Spleen (tissue), 11 donors: ENCODE measurements at regions not wholly inside any gene's neighbourhood (a gene's known extent, or its start where the extent isn't known, plus 50 kb on each side); places are given as distances from the start of the nearest gene placed in this dataset.

Experiments used
- DNase-seq: peaks from one replicate; pipeline ENCODE4 v3.0.0-alpha.2; 2020
- H3K27ac ChIP-seq, 8 donors: fragments of 200-600 bp; sonication (generic) in 7 of 8; 1 replicate in 4 of 8; 2 replicates in 4 of 8; pipeline versions ENCODE4 v1.5.0 to v1.8.0; 2016 to 2021; ENCODE audit warnings: inconsistent platforms in 4 of 8, mild to moderate bottlenecking in 4 of 8, moderate library complexity in 1 of 8
- H3K27me3 ChIP-seq, 7 donors: fragments of 200-600 bp; sonication (generic) in 6 of 7; replicated peaks in 1 of 7; 1 replicate in 4 of 7; 2 replicates in 3 of 7; pipeline versions ENCODE4 v1.5.0 to v1.8.0; 2016 to 2021; ENCODE audit warnings: inconsistent platforms in 3 of 7, mild to moderate bottlenecking in 1 of 7
- H3K36me3 ChIP-seq, 6 donors: fragments of 200-600 bp; sonication (generic) in 5 of 6; 1 replicate in 4 of 6; 2 replicates in 2 of 6; pipeline versions ENCODE4 v1.5.0 to v1.8.0; 2016 to 2021; ENCODE audit warnings: inconsistent platforms in 2 of 6
- H3K4me1 ChIP-seq, 6 donors: fragments of 200-600 bp; sonication (generic) in 5 of 6; 1 replicate in 3 of 6; 2 replicates in 3 of 6; pipeline versions ENCODE4 v1.5.0 to v1.8.0; 2016 to 2021; ENCODE audit warnings: inconsistent platforms in 3 of 6
- H3K4me3 ChIP-seq, 8 donors: fragments of 200-600 bp; sonication (generic) in 7 of 8; 1 replicate in 4 of 8; 2 replicates in 4 of 8; pipeline versions ENCODE4 v1.5.0 to v1.8.0; 2016 to 2021; ENCODE audit warnings: inconsistent platforms in 4 of 8, mild to moderate bottlenecking in 4 of 8, moderate library complexity in 2 of 8
- H3K9me3 ChIP-seq, 8 donors: fragments of 200-600 bp; sonication (generic) in 7 of 8; 1 replicate in 4 of 8; 2 replicates in 4 of 8; pipeline versions ENCODE4 v1.5.0 to v1.8.0; 2016 to 2021; ENCODE audit warnings: inconsistent platforms in 4 of 8
- POLR2A ChIP-seq, 3 donors: fragments of 450-650 bp; IDR thresholded peaks; one replicate each; pipeline ENCODE4 v1.5.1; 2017; ENCODE audit warnings: antibody characterized with exemption in 3 of 3, mild to moderate bottlenecking in 1 of 3
- POLR2AphosphoS5 ChIP-seq, 3 donors: sonication (generic); formaldehyde crosslinking; IDR thresholded peaks; one replicate each; pipeline ENCODE4 v1.5.1; 2017; ENCODE audit warnings: antibody characterized with exemption in 3 of 3
- WGBS, 5 donors: extraction: QIAGEN DNeasy Blood & Tissue Kit in 3 of 5; methylation state at CpG; one replicate each; pipeline versions ENCODE4 v1.1.5 to v1.1.7; 2013 to 2018; 5-methylcytosine and 5-hydroxymethylcytosine counted together
- intact Hi-C: fragments of 100-400 bp; cut with DNase I; formaldehyde crosslinking; loops from one replicate; pipeline ENCODE4 v1.15.0; 2023; ENCODE audit warnings: low total_unique reads
- TF ChIP-seq, protein P1 (sequence below), 11 experiments: fragments of 200-600 bp in 7 of 11; fragments of 450-650 bp in 4 of 11; sonication (generic) in 4 of 11; IDR thresholded peaks in 8 of 11; conservative IDR thresholded peaks in 3 of 11; 1 replicate in 7 of 11; 2 replicates in 4 of 11; pipeline versions ENCODE4 v1.4.0 to v1.8.0; 2016 to 2021; ENCODE audit warnings: antibody characterized with exemption in 11 of 11, inconsistent platforms in 4 of 11, mild to moderate bottlenecking in 1 of 11
- donor health status: healthy with polysubstance abuse.
- donor health status: DM: no; HTN: no; CAD: no; lungs with moderate emphysema.
- donor health status: DM: no; HTN: no; CAD: no.
- donor health status: Bipolar disorder and iron deficiency.
- donor health status: healthy.
- donor health status: DM: no; HTN: no; CAD: no.
- donor health status: DM: yes; HTN: yes; CAD: no.

DNA sequence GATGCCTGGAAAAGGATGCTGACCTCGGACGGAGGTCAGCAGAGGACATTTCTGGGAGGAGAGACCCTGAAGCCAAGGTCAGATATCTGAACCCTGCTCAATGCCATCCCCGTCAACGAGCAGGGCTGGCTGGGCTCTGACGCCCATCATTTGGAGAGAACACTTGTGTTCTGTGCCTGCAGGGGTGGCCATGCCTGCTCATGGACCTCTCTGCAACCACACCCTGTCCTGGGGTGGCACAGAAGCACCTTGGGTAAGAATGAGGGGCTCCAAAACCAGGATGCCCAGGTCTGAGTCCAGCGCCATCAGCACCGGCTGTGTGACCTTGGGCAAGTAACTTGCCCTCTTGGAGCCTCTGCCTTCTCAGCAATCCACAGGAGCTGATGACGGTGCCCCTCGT, 293.7 kb upstream of the FOXF1 start:
- H3K36me3 ChIP-seq = no peaks in the 10 kb centered on the region
- WGBS, 5 donors = 60 to 80% (median 69%) methylated on average over 6 to 9 of the region's 9 CpGs
- H3K27me3 ChIP-seq = peaks cover 0 to 16% (median 0%) of the 10 kb centered on the region in 7 donors
- H3K9me3 ChIP-seq = peaks cover 0 to 11% (median 2%) of the 10 kb centered on the region in 8 donors
- intact Hi-C loops = no loop called here
- H3K27ac ChIP-seq = peak overlapping the region in 4 of 8 donors; percentile 10 to 68 (median 40)
- H3K4me1 ChIP-seq = peaks cover 0 to 35% (median 18%) of the 10 kb centered on the region in 6 donors
- no peak for TF ChIP-seq POLR2A (IDR thresholded peaks at IDR 0.05)
- TF ChIP-seq, protein P1, sequence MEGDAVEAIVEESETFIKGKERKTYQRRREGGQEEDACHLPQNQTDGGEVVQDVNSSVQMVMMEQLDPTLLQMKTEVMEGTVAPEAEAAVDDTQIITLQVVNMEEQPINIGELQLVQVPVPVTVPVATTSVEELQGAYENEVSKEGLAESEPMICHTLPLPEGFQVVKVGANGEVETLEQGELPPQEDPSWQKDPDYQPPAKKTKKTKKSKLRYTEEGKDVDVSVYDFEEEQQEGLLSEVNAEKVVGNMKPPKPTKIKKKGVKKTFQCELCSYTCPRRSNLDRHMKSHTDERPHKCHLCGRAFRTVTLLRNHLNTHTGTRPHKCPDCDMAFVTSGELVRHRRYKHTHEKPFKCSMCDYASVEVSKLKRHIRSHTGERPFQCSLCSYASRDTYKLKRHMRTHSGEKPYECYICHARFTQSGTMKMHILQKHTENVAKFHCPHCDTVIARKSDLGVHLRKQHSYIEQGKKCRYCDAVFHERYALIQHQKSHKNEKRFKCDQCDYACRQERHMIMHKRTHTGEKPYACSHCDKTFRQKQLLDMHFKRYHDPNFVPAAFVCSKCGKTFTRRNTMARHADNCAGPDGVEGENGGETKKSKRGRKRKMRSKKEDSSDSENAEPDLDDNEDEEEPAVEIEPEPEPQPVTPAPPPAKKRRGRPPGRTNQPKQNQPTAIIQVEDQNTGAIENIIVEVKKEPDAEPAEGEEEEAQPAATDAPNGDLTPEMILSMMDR (IDR thresholded peaks at IDR 0.05 in 8 of 11, conservative IDR thresholded peaks at IDR 0.05 in 3 of 11) = no peak
- TF ChIP-seq POLR2AphosphoS5 (IDR thresholded peaks at IDR 0.05) = no peak
- peak; percentile 71 for DNase-seq
- H3K4me3 ChIP-seq = no peak overlapping the region

DNA sequence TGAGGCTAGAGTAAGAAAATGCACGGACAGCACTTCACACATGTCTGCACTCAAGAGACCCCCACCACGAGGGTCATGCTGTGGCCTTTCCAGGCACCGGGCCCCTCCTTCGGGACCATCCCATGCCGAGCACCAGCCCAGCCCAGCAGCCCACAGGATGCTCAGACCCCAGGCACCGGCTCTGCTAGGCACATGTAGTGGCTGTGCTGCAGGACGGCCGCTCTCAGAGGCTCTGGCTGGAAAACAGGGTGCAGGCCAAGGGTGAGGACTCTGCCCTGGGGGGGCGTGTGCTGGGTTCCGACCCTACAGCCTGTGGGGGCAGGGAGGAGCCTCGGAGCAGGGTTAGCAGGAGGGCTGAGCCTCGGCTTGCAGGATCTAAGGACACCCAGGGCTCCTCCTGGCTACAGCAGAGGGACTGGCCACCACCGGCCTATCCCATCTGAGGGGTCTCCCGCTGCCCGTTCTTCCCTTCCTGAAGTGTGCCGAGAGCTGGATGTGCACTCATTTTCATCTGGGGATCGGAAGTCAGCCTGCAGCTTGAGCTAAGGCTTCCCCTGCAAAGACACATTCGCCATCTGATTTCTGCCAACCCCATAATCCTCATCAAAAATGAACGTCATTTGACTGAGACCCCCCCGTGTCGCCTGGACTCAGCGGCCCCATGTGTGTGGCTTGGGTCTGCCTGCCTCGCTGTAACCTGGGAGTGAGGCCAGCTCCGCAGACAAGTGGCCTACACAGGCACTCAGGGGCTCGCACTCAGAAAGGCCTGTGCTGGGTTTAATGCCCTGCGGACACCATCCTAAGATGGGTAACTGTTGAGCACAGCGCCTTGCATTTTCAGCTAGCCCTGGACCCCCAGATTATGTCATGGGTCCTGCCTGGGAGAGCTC, 293.1 kb upstream of the FOXF1 start:
- peaks cover 0 to 18% (median 0%) of the 10 kb centered on the region in 7 donors for H3K27me3 ChIP-seq
- TF ChIP-seq, protein P1 (IDR thresholded peaks at IDR 0.05 in 8 of 11, conservative IDR thresholded peaks at IDR 0.05 in 3 of 11) = no peak
- TF ChIP-seq POLR2AphosphoS5 (IDR thresholded peaks at IDR 0.05) (no peak), POLR2A (IDR thresholded peaks at IDR 0.05) (no peak)
- peak; percentile 69 for DNase-seq
- no peaks in the 10 kb centered on the region for H3K36me3 ChIP-seq
- H3K4me3 ChIP-seq = no peak overlapping the region
- H3K4me1 ChIP-seq = peaks cover 0 to 35% (median 18%) of the 10 kb centered on the region in 6 donors
- intact Hi-C loops = no loop called here
- H3K9me3 ChIP-seq = peaks cover 0 to 5% (median 0%) of the 10 kb centered on the region in 8 donors
- 76 to 85% (median 84%) methylated on average over 17 to 27 of the region's 27 CpGs for WGBS, 5 donors
- H3K27ac ChIP-seq = peak overlapping the region in 3 of 8 donors; percentile 28 to 68 (median 51)

DNA sequence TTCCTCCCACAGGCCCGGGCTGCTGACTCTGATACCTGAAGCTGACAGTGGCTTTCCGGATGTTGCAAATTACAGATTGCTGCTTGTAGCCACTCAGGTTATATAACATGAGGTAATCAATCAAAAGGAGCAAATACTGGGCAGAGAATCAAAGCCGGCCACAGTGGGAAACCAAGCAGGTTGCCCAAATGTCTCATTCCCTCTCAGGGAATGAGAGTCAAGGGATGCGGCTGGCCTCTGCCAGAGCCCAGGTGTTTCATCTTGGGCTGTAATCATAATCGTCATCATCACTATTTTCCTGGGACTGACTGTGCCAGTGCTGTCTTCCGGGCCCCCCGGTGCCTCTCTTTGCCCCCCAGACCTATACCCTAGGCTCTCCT, 292.4 kb upstream of the FOXF1 start:
- no peaks in the 10 kb centered on the region for H3K36me3 ChIP-seq
- WGBS, 5 donors = 73 to 90% (median 81%) methylated on average over 7 of the region's 7 CpGs
- H3K9me3 ChIP-seq = no peaks in the 10 kb centered on the region
- no peak overlapping the region for H3K27ac ChIP-seq
- peaks cover 0 to 35% (median 18%) of the 10 kb centered on the region in 6 donors for H3K4me1 ChIP-seq
- TF ChIP-seq POLR2AphosphoS5 (IDR thresholded peaks at IDR 0.05) (no peak), POLR2A (IDR thresholded peaks at IDR 0.05) (no peak)
- TF ChIP-seq, protein P1 (IDR thresholded peaks at IDR 0.05 in 8 of 11, conservative IDR thresholded peaks at IDR 0.05 in 3 of 11) = no peak
- intact Hi-C loops = no loop called here
- no peak for DNase-seq
- peaks cover 0 to 23% (median 0%) of the 10 kb centered on the region in 7 donors for H3K27me3 ChIP-seq
- no peak overlapping the region for H3K4me3 ChIP-seq

DNA sequence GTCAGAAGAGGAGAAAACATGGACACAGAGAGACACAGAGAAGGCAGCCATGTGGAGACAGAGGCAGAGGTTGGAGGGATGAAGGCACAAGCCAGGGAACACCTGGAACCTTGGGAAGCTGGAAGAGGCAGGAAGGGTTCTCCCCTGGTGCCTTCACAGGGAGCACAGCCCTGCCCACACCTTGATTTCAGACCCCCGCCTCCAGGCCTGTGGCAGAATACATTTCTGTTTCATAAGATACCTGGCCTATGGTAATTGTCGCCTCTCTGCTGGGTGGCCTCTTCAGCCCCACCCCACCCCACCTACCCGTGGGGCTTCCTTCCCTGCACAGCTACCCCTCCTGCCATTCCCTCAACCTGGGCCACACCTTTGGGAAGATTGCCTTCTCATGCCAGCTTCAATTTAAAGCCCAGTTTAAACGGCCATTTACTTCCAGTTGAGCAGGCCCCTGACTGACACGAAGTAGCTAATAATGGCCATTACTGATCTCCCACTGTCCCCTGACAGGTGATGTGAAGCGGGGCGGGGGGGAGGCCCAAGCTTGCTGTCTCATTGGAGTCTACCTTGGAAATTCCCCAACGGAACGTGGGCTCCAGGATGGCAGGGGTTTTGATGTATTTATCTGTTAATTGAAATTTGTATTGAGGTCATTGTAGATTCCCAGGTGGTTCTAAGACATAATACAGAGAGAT, 291.7 kb upstream of the FOXF1 start:
- intact Hi-C loops = no loop called here
- TF ChIP-seq POLR2AphosphoS5 (IDR thresholded peaks at IDR 0.05) (no peak), POLR2A (IDR thresholded peaks at IDR 0.05) (no peak)
- TF ChIP-seq, protein P1 (IDR thresholded peaks at IDR 0.05 in 8 of 11, conservative IDR thresholded peaks at IDR 0.05 in 3 of 11) = no peak
- H3K4me3 ChIP-seq = no peak overlapping the region
- H3K36me3 ChIP-seq = no peaks in the 10 kb centered on the region
- H3K27me3 ChIP-seq = peaks cover 0 to 31% (median 0%) of the 10 kb centered on the region in 7 donors
- peak; percentile 59 for DNase-seq
- WGBS, 5 donors = 69 to 82% (median 74%) methylated on average over 9 of the region's 9 CpGs
- no peaks in the 10 kb centered on the region for H3K9me3 ChIP-seq
- peaks cover 0 to 30% (median 15%) of the 10 kb centered on the region in 6 donors for H3K4me1 ChIP-seq
- no peak overlapping the region for H3K27ac ChIP-seq
